ENCODE measurements at regions not wholly inside any gene's neighbourhood (a gene's known extent, or its start where the extent isn't known, plus 50 kb on each side); places are given as distances from the start of the nearest gene placed in this dataset.

GRCh38 chr20:48425817-48426612 lies 401.8 kb downstream of the PREX1 start:
- no peak for DNase-seq (ENCODE audit: low read depth, low spot score)
- H3K36me3 Mint-ChIP-seq (ENCODE audit: low read depth) = no peaks in the 10 kb centered on the region
- no peaks in the 10 kb centered on the region for H3K9me3 Mint-ChIP-seq
- H3K4me3 Mint-ChIP-seq = no peak overlapping the region
- H3K27me3 Mint-ChIP-seq (ENCODE audit: low read depth) = peaks cover 10% of the 10 kb centered on the region
- no peak overlapping the region for H3K27ac Mint-ChIP-seq (ENCODE audit: unreplicated experiment)
- peaks cover 20% of the 10 kb centered on the region for H3K4me1 Mint-ChIP-seq
- no peak for TF ChIP-seq CTCF (conservative IDR thresholded peaks at IDR 0.05)

GRCh38 chr20:48425321-48425720 lies 402.5 kb downstream of the PREX1 start:
- Mint-ChIP-seq H3K36me3 (ENCODE audit: low read depth) (no peaks in the 10 kb centered on the region), H3K27ac (ENCODE audit: unreplicated experiment) (no peak overlapping the region), H3K9me3 (no peaks in the 10 kb centered on the region), H3K27me3 (ENCODE audit: low read depth) (peaks cover 7% of the 10 kb centered on the region), H3K4me1 (peaks cover 17% of the 10 kb centered on the region), H3K4me3 (no peak overlapping the region)
- no peak for DNase-seq (ENCODE audit: low read depth, low spot score)
- TF ChIP-seq CTCF (conservative IDR thresholded peaks at IDR 0.05) = no peak

- no peak for TF ChIP-seq CTCF (conservative IDR thresholded peaks at IDR 0.05)
- H3K27ac Mint-ChIP-seq (ENCODE audit: unreplicated experiment) = no peak overlapping the region
- no peaks in the 10 kb centered on the region for H3K9me3 Mint-ChIP-seq
- H3K4me1 Mint-ChIP-seq = peaks cover 22% of the 10 kb centered on the region
- no peak for DNase-seq (ENCODE audit: low read depth, low spot score)
- H3K4me3 Mint-ChIP-seq = no peak overlapping the region
- H3K36me3 Mint-ChIP-seq (ENCODE audit: low read depth) = no peaks in the 10 kb centered on the region
- peaks cover 7% of the 10 kb centered on the region for H3K27me3 Mint-ChIP-seq (ENCODE audit: low read depth)
These were observed 405.4 kb downstream of the PREX1 start for GRCh38 chr20:48422242-48422960.

- Mint-ChIP-seq H3K4me3 (no peak overlapping the region), H3K27ac (ENCODE audit: unreplicated experiment) (no peak overlapping the region), H3K27me3 (ENCODE audit: low read depth) (peaks cover 12% of the 10 kb centered on the region), H3K36me3 (ENCODE audit: low read depth) (no peaks in the 10 kb centered on the region), H3K9me3 (no peaks in the 10 kb centered on the region), H3K4me1 (peaks cover 22% of the 10 kb centered on the region)
- DNase-seq (ENCODE audit: low read depth, low spot score) = no peak
- no peak for TF ChIP-seq CTCF (conservative IDR thresholded peaks at IDR 0.05)
These were observed 406.3 kb downstream of the PREX1 start for GRCh38 chr20:48421547-48421946.

- TF ChIP-seq CTCF (conservative IDR thresholded peaks at IDR 0.05) = no peak
- Mint-ChIP-seq H3K27ac (ENCODE audit: unreplicated experiment) (no peak overlapping the region), H3K4me1 (peaks cover 17% of the 10 kb centered on the region), H3K4me3 (no peak overlapping the region), H3K36me3 (ENCODE audit: low read depth) (no peaks in the 10 kb centered on the region), H3K9me3 (no peaks in the 10 kb centered on the region), H3K27me3 (ENCODE audit: low read depth) (peaks cover 6% of the 10 kb centered on the region)
- DNase-seq (ENCODE audit: low read depth, low spot score) = no peak
These were observed 407.6 kb downstream of the PREX1 start for GRCh38 chr20:48420176-48420575.
